Liver (tissue), 8 donors: ENCODE measurements at regions not wholly inside any gene's neighbourhood (a gene's known extent, or its start where the extent isn't known, plus 50 kb on each side); places are given as distances from the start of the nearest gene placed in this dataset.

ENCODE experiments used
- DNase-seq: peaks from one replicate; pipeline ENCODE4 v3.0.0-alpha.2; 2017; ENCODE audit warnings: low spot score
- H3K27ac ChIP-seq, 2 donors: one replicate each; pipeline ENCODE4 v1.7.0; 2013; ENCODE audit warnings: inconsistent platforms in 2 of 2, low read length in 2 of 2, control low read depth in 1 of 2, low read depth in 1 of 2, mild to moderate bottlenecking in 1 of 2
- H3K27me3 ChIP-seq, 4 donors: one replicate each; pipeline versions ENCODE4 v1.6.1 to v1.7.0; 2013; ENCODE audit warnings: low read length in 3 of 4, inconsistent platforms in 1 of 4, mild to moderate bottlenecking in 1 of 4, moderate library complexity in 1 of 4; ENCODE audit not compliant: control insufficient read depth in 4 of 4, insufficient read depth in 4 of 4
- H3K36me3 ChIP-seq, 4 donors: one replicate each; pipeline versions ENCODE4 v1.6.1 to v1.7.0; 2013; ENCODE audit warnings: low read length in 3 of 4, mild to moderate bottlenecking in 3 of 4, low read depth in 1 of 4, moderate library complexity in 1 of 4; ENCODE audit not compliant: control insufficient read depth in 4 of 4, insufficient read depth in 3 of 4
- H3K4me1 ChIP-seq, 4 donors: one replicate each; pipeline versions ENCODE4 v1.6.1 to v1.7.0; 2013; ENCODE audit warnings: low read length in 3 of 4, mild to moderate bottlenecking in 3 of 4, moderate library complexity in 1 of 4; ENCODE audit not compliant: control insufficient read depth in 4 of 4, insufficient read depth in 4 of 4
- H3K4me3 ChIP-seq, 3 donors: one replicate each; pipeline versions ENCODE4 v1.6.1 to v1.7.0; 2013; ENCODE audit warnings: low read length in 3 of 3, control low read depth in 1 of 3, low read depth in 1 of 3, mild to moderate bottlenecking in 1 of 3
- H3K9ac ChIP-seq, 2 donors: one replicate each; pipeline ENCODE4 v1.7.0; 2013; ENCODE audit warnings: low read length in 2 of 2, mild to moderate bottlenecking in 2 of 2, moderate library complexity in 2 of 2, control low read depth in 1 of 2, low read depth in 1 of 2
- H3K9me3 ChIP-seq, 4 donors: one replicate each; pipeline versions ENCODE4 v1.6.1 to v1.7.0; 2013; ENCODE audit warnings: low read length in 3 of 4; ENCODE audit not compliant: control insufficient read depth in 4 of 4
- CTCF ChIP-seq: fragments of 150-350 bp; IDR thresholded peaks from 2 replicates; pipeline ENCODE4 v1.5.1; 2017; ENCODE audit warnings: improper control_type of control experiment, low read depth, low read length; ENCODE audit not compliant: missing input control
- EGR1 ChIP-seq, 2 donors: IDR thresholded peaks; 2 replicates each; pipeline ENCODE4 v1.6.1; 2016 to 2018; ENCODE audit warnings: antibody characterized with exemption in 2 of 2, low read depth in 2 of 2
- FOXA1 ChIP-seq: IDR thresholded peaks from 2 replicates; pipeline ENCODE4 v1.6.1; 2016; ENCODE audit warnings: antibody characterized with exemption
- GABPA ChIP-seq, 2 donors: IDR thresholded peaks in 1 of 2; conservative IDR thresholded peaks in 1 of 2; 2 replicates each; pipeline ENCODE4 v1.6.1; 2016; ENCODE audit warnings: antibody characterized with exemption in 2 of 2, mild to moderate bottlenecking in 1 of 2, moderate library complexity in 1 of 2
- HNF4A ChIP-seq, 2 donors: conservative IDR thresholded peaks; 2 replicates each; pipeline ENCODE4 v1.6.1; 2016; ENCODE audit warnings: antibody characterized with exemption in 2 of 2, mild to moderate bottlenecking in 2 of 2
- HNF4G ChIP-seq: IDR thresholded peaks from 2 replicates; pipeline ENCODE4 v1.6.1; 2016; ENCODE audit warnings: antibody characterized with exemption
- JUND ChIP-seq, 2 donors: IDR thresholded peaks; 2 replicates each; pipeline ENCODE4 v1.6.1; 2016; ENCODE audit warnings: antibody characterized with exemption in 2 of 2
- NR2F2 ChIP-seq: IDR thresholded peaks from 2 replicates; pipeline ENCODE4 v1.6.1; 2016; ENCODE audit warnings: antibody characterized with exemption
- RAD21 ChIP-seq, 2 donors: IDR thresholded peaks; 2 replicates each; pipeline ENCODE4 v1.6.1; 2016; ENCODE audit warnings: antibody characterized with exemption in 2 of 2, mild to moderate bottlenecking in 2 of 2
- REST ChIP-seq: IDR thresholded peaks from 2 replicates; pipeline ENCODE4 v1.6.1; 2016; ENCODE audit warnings: antibody characterized with exemption, mild to moderate bottlenecking
- RXRA ChIP-seq, 2 donors: IDR thresholded peaks; 2 replicates each; pipeline ENCODE4 v1.6.1; 2017 to 2018; ENCODE audit warnings: antibody characterized with exemption in 2 of 2, mild to moderate bottlenecking in 1 of 2
- SP1 ChIP-seq: IDR thresholded peaks from 2 replicates; pipeline ENCODE4 v1.6.1; 2018; ENCODE audit warnings: antibody characterized with exemption, mild to moderate bottlenecking
- TAF1 ChIP-seq: conservative IDR thresholded peaks from 2 replicates; pipeline ENCODE4 v1.6.1; 2016; ENCODE audit warnings: antibody characterized with exemption, mild to moderate bottlenecking
- YY1 ChIP-seq: IDR thresholded peaks from 2 replicates; pipeline ENCODE4 v1.6.1; 2016; ENCODE audit warnings: antibody characterized with exemption, mild to moderate bottlenecking
- WGBS: extraction: QIAGEN DNeasy Blood & Tissue Kit; methylation state at CpG from one replicate; pipeline ENCODE4 v1.1.7; 2013; 5-methylcytosine and 5-hydroxymethylcytosine counted together
- donor health status: healthy.
- donor health status: healthy.
- donor health status: healthy.
- donor health status: healthy.
- donor health status: healthy.

- no peak overlapping the region for H3K9ac ChIP-seq
- no peak for TF ChIP-seq REST
- no peak for TF ChIP-seq TAF1
- no peak for TF ChIP-seq HNF4G
- no peak for TF ChIP-seq YY1
- no peak for TF ChIP-seq NR2F2
- TF ChIP-seq JUND (IDR thresholded peaks at IDR 0.05), result no peak
- TF ChIP-seq HNF4A (conservative IDR thresholded peaks at IDR 0.05), result no peak
- TF ChIP-seq RAD21 (IDR thresholded peaks at IDR 0.05), result no peak
- TF ChIP-seq RXRA (IDR thresholded peaks at IDR 0.05), result no peak
- TF ChIP-seq SP1, result no peak
- TF ChIP-seq CTCF, result no peak
- no peak for DNase-seq
- no peaks in the 10 kb centered on the region for H3K27me3 ChIP-seq
- no peaks in the 10 kb centered on the region for H3K9me3 ChIP-seq
- no peak overlapping the region for H3K27ac ChIP-seq
- no peaks in the 10 kb centered on the region for H3K4me1 ChIP-seq
- H3K36me3 ChIP-seq, result no peaks in the 10 kb centered on the region
- WGBS, result 47% methylated on average over 6 of the region's 6 CpGs
- no peak overlapping the region for H3K4me3 ChIP-seq
These were observed 93.4 kb upstream of the KCNE2 start for GRCh38 chr21:34270411-34270810.

GRCh38 chr21:34271189-34271851 lies 92.5 kb upstream of the KCNE2 start:
- Histone ChIP-seq H3K27ac (no peak overlapping the region), H3K27me3 (no peaks in the 10 kb centered on the region), H3K9me3 (no peaks in the 10 kb centered on the region), H3K4me1 (no peaks in the 10 kb centered on the region), H3K4me3 (no peak overlapping the region), H3K36me3 (no peaks in the 10 kb centered on the region), H3K9ac (no peak overlapping the region)
- no peak for DNase-seq
- WGBS, result 97% methylated on average over 2 of the region's 2 CpGs
- TF ChIP-seq EGR1 (IDR thresholded peaks at IDR 0.05; ENCODE audit: low read depth in 2 of 2), result no peak
- no peak for TF ChIP-seq GABPA (IDR thresholded peaks at IDR 0.05 in 1 of 2, conservative IDR thresholded peaks at IDR 0.05 in 1 of 2)
- TF ChIP-seq CTCF, result no peak
- TF ChIP-seq JUND (IDR thresholded peaks at IDR 0.05), result no peak
- TF ChIP-seq FOXA1, result no peak
- TF ChIP-seq HNF4A (conservative IDR thresholded peaks at IDR 0.05), result no peak
- no peak for TF ChIP-seq RXRA (IDR thresholded peaks at IDR 0.05)
- TF ChIP-seq TAF1, result no peak
